IMR-90 (cell line): ENCODE measurements at regions not wholly inside any gene's neighbourhood (a gene's known extent, or its start where the extent isn't known, plus 50 kb on each side); places are given as distances from the start of the nearest gene placed in this dataset.

Experiments
- ATAC-seq: fragments of 200-7000 bp; cut with Tn5 transposase; 2 replicates; pipeline ENCODE4 v1.9.1; 2020; ENCODE audit warnings: low read depth, mild to moderate bottlenecking, moderate library complexity
- BruUV-seq: library from RNA; stranded (reverse); fragments of 400-500 nt; replicated peaks from 2 replicates; lab custom pipeline; 2021; lab: Mats Ljungman, UMichigan
- CTCF ChIA-PET: fragments of 300-600 bp; formaldehyde crosslinking; extraction: SDS; loops from one replicate; lab custom pipeline; 2021; ENCODE audit warnings: antibody characterized with exemption; lab: Yijun Ruan, JAX
- POLR2A ChIA-PET: fragments of 300-600 bp; sonication (Branson Sonifier 250); formaldehyde crosslinking; loops from one replicate; lab custom pipeline; 2022; ENCODE audit warnings: antibody characterized with exemption; ENCODE audit not compliant: unreplicated experiment; lab: Charles Lee
- DNase-seq: peaks from one replicate; pipeline ENCODE4 v3.0.0; 2013
- H2AFZ ChIP-seq: replicated peaks from 2 replicates; pipeline ENCODE3; 2013; ENCODE audit warnings: low read length, mild to moderate bottlenecking; ENCODE audit not compliant: poor library complexity
- H2AK5ac ChIP-seq: 2 replicates; pipeline ENCODE4 v1.6.1; 2013; ENCODE audit warnings: low read depth, low read length, inconsistent platforms
- H2AK9ac ChIP-seq: replicated peaks from 2 replicates; pipeline ENCODE3; 2013; ENCODE audit warnings: mild to moderate bottlenecking, low read depth, low read length, moderate library complexity; ENCODE audit not compliant: poor library complexity
- H2BK120ac ChIP-seq: 2 replicates; pipeline ENCODE4 v1.6.1; 2013; ENCODE audit warnings: low read depth, low read length, inconsistent platforms
- H2BK15ac ChIP-seq: 3 replicates; pipeline ENCODE4 v1.6.1; 2013; ENCODE audit warnings: low read depth, low read length, inconsistent platforms
- H2BK20ac ChIP-seq: 2 replicates; pipeline ENCODE4 v1.6.1; 2013; ENCODE audit warnings: low read depth, mild to moderate bottlenecking, inconsistent platforms, low read length, moderate library complexity
- H2BK5ac ChIP-seq: 2 replicates; pipeline ENCODE4 v1.6.1; 2013; ENCODE audit warnings: mild to moderate bottlenecking, low read depth, low read length, inconsistent platforms; ENCODE audit not compliant: poor library complexity, severe bottlenecking
- H3K14ac ChIP-seq: replicated peaks from 2 replicates; pipeline ENCODE4 v1.6.1; 2013; ENCODE audit warnings: low read depth, low read length, inconsistent platforms
- H3K18ac ChIP-seq: 2 replicates; pipeline ENCODE4 v1.6.1; 2013; ENCODE audit warnings: low read depth, low read length, control low read depth
- H3K23ac ChIP-seq: 2 replicates; pipeline ENCODE4 v1.6.1; 2013; ENCODE audit warnings: low read depth, low read length, inconsistent platforms
- H3K27ac ChIP-seq: 2 replicates; pipeline ENCODE4 v1.5.1; 2013; ENCODE audit warnings: mild to moderate bottlenecking, control low read depth, low read length; ENCODE audit not compliant: insufficient read depth
- H3K27me3 ChIP-seq: 2 replicates; pipeline ENCODE4 v1.6.1; 2013; ENCODE audit warnings: low read length; ENCODE audit not compliant: control insufficient read depth, insufficient read depth
- H3K36me3 ChIP-seq: 2 replicates; pipeline ENCODE4 v1.6.1; 2013; ENCODE audit warnings: low read length, mixed read lengths; ENCODE audit not compliant: control insufficient read depth, insufficient read depth
- H3K4ac ChIP-seq: 2 replicates; pipeline ENCODE4 v1.6.1; 2013; ENCODE audit warnings: low read depth, low read length, inconsistent platforms
- H3K4me1 ChIP-seq: 2 replicates; pipeline ENCODE4 v1.6.1; 2013; ENCODE audit warnings: low read length, mixed read lengths; ENCODE audit not compliant: control insufficient read depth, insufficient read depth
- H3K4me2 ChIP-seq: 2 replicates; pipeline ENCODE4 v1.6.1; 2013; ENCODE audit warnings: low read depth, mild to moderate bottlenecking, control low read depth, low read length, moderate library complexity
- H3K4me3 ChIP-seq: 2 replicates; pipeline ENCODE4 v1.5.1; 2013; ENCODE audit warnings: low read depth, mild to moderate bottlenecking, control low read depth, low read length, moderate library complexity; ENCODE audit not compliant: insufficient read depth
- H3K56ac ChIP-seq: 2 replicates; pipeline ENCODE4 v1.6.1; 2013; ENCODE audit warnings: low read length, inconsistent platforms; ENCODE audit not compliant: insufficient read depth; ENCODE audit errors: extremely low read depth
- H3K79me1 ChIP-seq, 2 experiments: 2 replicates each; pipeline ENCODE4 v1.6.1; 2013; ENCODE audit warnings: low read length in 2 of 2, inconsistent platforms in 1 of 2, low read depth in 1 of 2
- H3K9ac ChIP-seq: 2 replicates; pipeline ENCODE4 v1.6.1; 2013; ENCODE audit warnings: low read depth, low read length, control low read depth
- H3K9me1 ChIP-seq: 2 replicates; pipeline ENCODE4 v1.6.1; 2013; ENCODE audit warnings: low read length, inconsistent platforms; ENCODE audit not compliant: insufficient read depth
- H3K9me3 ChIP-seq: 2 replicates; pipeline ENCODE4 v1.6.1; 2013; ENCODE audit warnings: low read length; ENCODE audit not compliant: control insufficient read depth, insufficient read depth
- H4K20me1 ChIP-seq: 2 replicates; pipeline ENCODE4 v1.6.1; 2013; ENCODE audit warnings: low read length, inconsistent platforms; ENCODE audit not compliant: insufficient read depth
- H4K5ac ChIP-seq: 2 replicates; pipeline ENCODE4 v1.6.1; 2013; ENCODE audit warnings: mild to moderate bottlenecking, low read depth, low read length, control low read depth
- H4K8ac ChIP-seq, 2 experiments: 2 replicates each; pipeline ENCODE4 v1.6.1; 2013; ENCODE audit warnings: low read depth in 2 of 2, low read length in 2 of 2, control low read depth in 1 of 2, inconsistent platforms in 1 of 2
- H4K91ac ChIP-seq: 2 replicates; pipeline ENCODE4 v1.6.1; 2013; ENCODE audit warnings: low read depth, low read length, inconsistent platforms; ENCODE audit not compliant: insufficient read depth
- BHLHE40 ChIP-seq: fragments of 150-350 bp; IDR thresholded peaks from 2 replicates; pipeline ENCODE4 v1.6.1; 2016; ENCODE audit warnings: mild to moderate bottlenecking, low read depth, low read length
- CEBPB ChIP-seq: IDR thresholded peaks from 2 replicates; pipeline ENCODE4 v1.6.1; 2012; ENCODE audit warnings: low read depth, low read length, improper control_type of control experiment
- CHD1 ChIP-seq: IDR thresholded peaks from 2 replicates; pipeline ENCODE4 v1.6.1; 2012; ENCODE audit warnings: low read depth, low read length, improper control_type of control experiment
- FOS ChIP-seq: fragments of 150-350 bp; IDR thresholded peaks from 2 replicates; pipeline ENCODE4 v1.6.1; 2016; ENCODE audit warnings: low read depth, low read length
- MAFK ChIP-seq: IDR thresholded peaks from 2 replicates; pipeline ENCODE4 v1.6.1; 2012; ENCODE audit warnings: low read depth, low read length, improper control_type of control experiment
- MAZ ChIP-seq: IDR thresholded peaks from 2 replicates; pipeline ENCODE4 v1.6.1; 2012; ENCODE audit warnings: low read depth, mild to moderate bottlenecking, low read length, improper control_type of control experiment, moderate library complexity, borderline replicate concordance
- MXI1 ChIP-seq: IDR thresholded peaks from 2 replicates; pipeline ENCODE4 v1.6.1; 2012; ENCODE audit warnings: low read depth, mild to moderate bottlenecking, low read length, moderate library complexity, borderline replicate concordance
- NFE2L2 ChIP-seq: fragments of 150-350 bp; IDR thresholded peaks from 2 replicates; pipeline ENCODE4 v1.6.1; 2016; ENCODE audit warnings: low read depth, mild to moderate bottlenecking, low read length
- POLR2A ChIP-seq: IDR thresholded peaks from 2 replicates; pipeline ENCODE4 v1.6.1; 2012; ENCODE audit warnings: mild to moderate bottlenecking, low read depth, low read length
- RAD21 ChIP-seq: IDR thresholded peaks from 2 replicates; pipeline ENCODE4 v1.6.1; 2012; ENCODE audit warnings: low read length, improper control_type of control experiment
- RCOR1 ChIP-seq: IDR thresholded peaks from 2 replicates; pipeline ENCODE4 v1.6.1; 2012; ENCODE audit warnings: mild to moderate bottlenecking, low read length, improper control_type of control experiment; ENCODE audit not compliant: insufficient replicate concordance
- RFX5 ChIP-seq: IDR thresholded peaks from 2 replicates; pipeline ENCODE4 v1.8.0; 2012; ENCODE audit warnings: low read depth, mild to moderate bottlenecking, low read length, moderate library complexity
- SMC3 ChIP-seq: fragments of 150-350 bp; IDR thresholded peaks from 2 replicates; pipeline ENCODE4 v1.6.1; 2016; ENCODE audit warnings: low read depth, mild to moderate bottlenecking, antibody characterized with exemption, low read length, moderate library complexity
- WGBS, 2 experiments: methylation state at CpG; one replicate each; pipeline versions ENCODE4 v1.1.5 to v1.1.7; 2013; ENCODE audit warnings: missing lambda C conversion rate in 2 of 2; ENCODE audit not compliant: insufficient read length in 1 of 2; ENCODE audit errors: extremely low coverage in 2 of 2; 5-methylcytosine and 5-hydroxymethylcytosine counted together
- dilution Hi-C: fragments of 300-500 bp; cut with HindIII; formaldehyde crosslinking; loops from one replicate; pipeline ENCODE4 v1.14.3; 2018; ENCODE audit warnings: low sequenced_read_pairs; ENCODE audit not compliant: unreplicated experiment
- in situ Hi-C: fragments of 300-500 bp; cut with MboI; formaldehyde crosslinking; loops from 3 replicates; pipeline ENCODE4 v1.14.3; 2019; ENCODE audit warnings: low sequenced_read_pairs, inconsistent platforms, mixed read lengths
- intact Hi-C: fragments of 100-400 bp; cut with micrococcal nuclease; formaldehyde crosslinking; loops from 2 replicates; pipeline ENCODE4 v1.10.0; 2022
- TF ChIP-seq, protein P1 (sequence below): fragments of 150-350 bp; IDR thresholded peaks from 2 replicates; pipeline ENCODE4 v1.6.1; 2016; ENCODE audit warnings: low read depth, mild to moderate bottlenecking, low read length, moderate library complexity, borderline replicate concordance
- TF ChIP-seq, protein P2 (sequence below): conservative IDR thresholded peaks from 2 replicates; pipeline ENCODE4 v1.5.1; 2012; ENCODE audit warnings: mild to moderate bottlenecking, low read depth, low read length, improper control_type of control experiment
- TF ChIP-seq, protein P3 (sequence below): fragments of 150-350 bp; IDR thresholded peaks from 2 replicates; pipeline ENCODE4 v1.6.1; 2017; ENCODE audit warnings: mild to moderate bottlenecking, antibody characterized with exemption, low read length, low read depth

DNA sequence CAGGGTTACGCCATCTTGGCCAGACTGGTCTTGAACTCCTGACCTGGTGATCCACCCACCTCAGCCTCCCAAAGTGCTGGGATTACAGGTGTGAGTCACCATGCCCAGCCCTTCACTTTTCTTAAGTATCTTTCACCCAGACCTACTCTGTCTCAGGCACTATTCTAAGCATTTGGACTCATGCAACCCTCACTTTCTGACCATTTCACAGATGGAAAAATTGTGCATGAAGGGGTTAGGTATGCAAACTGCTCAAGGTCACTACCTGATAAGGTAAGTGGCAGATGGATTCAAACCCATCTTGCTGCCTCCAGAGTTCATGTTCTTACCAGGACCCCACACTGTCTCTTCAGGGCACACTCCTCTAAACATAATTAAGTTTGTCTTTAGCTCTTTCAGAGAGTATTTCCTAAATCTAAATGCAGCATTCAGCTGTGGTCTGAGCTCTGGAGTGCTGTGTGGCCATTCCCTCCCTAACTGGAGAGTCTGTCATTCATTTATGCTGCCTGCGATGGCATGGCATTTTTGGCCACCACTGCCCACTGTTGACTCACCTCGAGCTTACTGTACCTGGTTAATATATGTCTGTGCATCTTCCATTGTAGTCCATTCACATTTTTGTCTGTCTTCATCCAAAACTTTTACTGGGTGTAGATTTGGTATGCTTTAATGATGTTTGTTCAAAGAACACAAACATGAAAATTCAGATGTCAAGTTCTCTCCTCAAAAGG, 88.4 kb downstream of the CCDC71L start:
- no peak overlapping the region for H2BK5ac ChIP-seq
- H3K9ac ChIP-seq = no peak overlapping the region
- no peak overlapping the region for H4K5ac ChIP-seq
- H3K18ac ChIP-seq = no peak overlapping the region
- no peak overlapping the region for H4K8ac ChIP-seq
- H3K79me1 ChIP-seq = no peaks in the 10 kb centered on the region
- ChIA-PET CTCF (interaction anchor here (1.2 kb wide), 1 partner anchor 88 kb away, joined by 4 read pairs; the partner anchor contains the start of gene CCDC71L), POLR2A (no interaction called here)
- H2BK15ac ChIP-seq = no peak overlapping the region
- no peak overlapping the region for H4K91ac ChIP-seq
- H3K9me3 ChIP-seq = no peaks in the 10 kb centered on the region
- H2BK120ac ChIP-seq = no peak overlapping the region
- intact Hi-C loops (no loop called here), in situ Hi-C loops (no loop called here), dilution Hi-C loops (no loop called here)
- H3K14ac ChIP-seq = no peak overlapping the region
- H4K20me1 ChIP-seq = no peaks in the 10 kb centered on the region
- H3K4me2 ChIP-seq = no peak overlapping the region
- H3K4me1 ChIP-seq = peaks cover 8% of the 10 kb centered on the region
- no peak overlapping the region for H2AFZ ChIP-seq
- no peaks in the 10 kb centered on the region for H3K27me3 ChIP-seq
- no peak overlapping the region for H2AK9ac ChIP-seq
- no CpG with 5 or more reads among the region's 3 CpGs for WGBS, 2 experiments
- TF ChIP-seq SMC3 (no peak), NFE2L2 (no peak), MAZ (no peak), RAD21 (no peak), BHLHE40 (no peak), MAFK (no peak), CEBPB (no peak), POLR2A (no peak), MXI1 (no peak), RFX5 (no peak), RCOR1 (no peak), CHD1 (no peak), FOS (no peak)
- TF ChIP-seq, protein P1, sequence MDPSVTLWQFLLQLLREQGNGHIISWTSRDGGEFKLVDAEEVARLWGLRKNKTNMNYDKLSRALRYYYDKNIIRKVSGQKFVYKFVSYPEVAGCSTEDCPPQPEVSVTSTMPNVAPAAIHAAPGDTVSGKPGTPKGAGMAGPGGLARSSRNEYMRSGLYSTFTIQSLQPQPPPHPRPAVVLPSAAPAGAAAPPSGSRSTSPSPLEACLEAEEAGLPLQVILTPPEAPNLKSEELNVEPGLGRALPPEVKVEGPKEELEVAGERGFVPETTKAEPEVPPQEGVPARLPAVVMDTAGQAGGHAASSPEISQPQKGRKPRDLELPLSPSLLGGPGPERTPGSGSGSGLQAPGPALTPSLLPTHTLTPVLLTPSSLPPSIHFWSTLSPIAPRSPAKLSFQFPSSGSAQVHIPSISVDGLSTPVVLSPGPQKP = no peak
- TF ChIP-seq, protein P2, sequence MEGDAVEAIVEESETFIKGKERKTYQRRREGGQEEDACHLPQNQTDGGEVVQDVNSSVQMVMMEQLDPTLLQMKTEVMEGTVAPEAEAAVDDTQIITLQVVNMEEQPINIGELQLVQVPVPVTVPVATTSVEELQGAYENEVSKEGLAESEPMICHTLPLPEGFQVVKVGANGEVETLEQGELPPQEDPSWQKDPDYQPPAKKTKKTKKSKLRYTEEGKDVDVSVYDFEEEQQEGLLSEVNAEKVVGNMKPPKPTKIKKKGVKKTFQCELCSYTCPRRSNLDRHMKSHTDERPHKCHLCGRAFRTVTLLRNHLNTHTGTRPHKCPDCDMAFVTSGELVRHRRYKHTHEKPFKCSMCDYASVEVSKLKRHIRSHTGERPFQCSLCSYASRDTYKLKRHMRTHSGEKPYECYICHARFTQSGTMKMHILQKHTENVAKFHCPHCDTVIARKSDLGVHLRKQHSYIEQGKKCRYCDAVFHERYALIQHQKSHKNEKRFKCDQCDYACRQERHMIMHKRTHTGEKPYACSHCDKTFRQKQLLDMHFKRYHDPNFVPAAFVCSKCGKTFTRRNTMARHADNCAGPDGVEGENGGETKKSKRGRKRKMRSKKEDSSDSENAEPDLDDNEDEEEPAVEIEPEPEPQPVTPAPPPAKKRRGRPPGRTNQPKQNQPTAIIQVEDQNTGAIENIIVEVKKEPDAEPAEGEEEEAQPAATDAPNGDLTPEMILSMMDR = no peak
- TF ChIP-seq, protein P3, sequence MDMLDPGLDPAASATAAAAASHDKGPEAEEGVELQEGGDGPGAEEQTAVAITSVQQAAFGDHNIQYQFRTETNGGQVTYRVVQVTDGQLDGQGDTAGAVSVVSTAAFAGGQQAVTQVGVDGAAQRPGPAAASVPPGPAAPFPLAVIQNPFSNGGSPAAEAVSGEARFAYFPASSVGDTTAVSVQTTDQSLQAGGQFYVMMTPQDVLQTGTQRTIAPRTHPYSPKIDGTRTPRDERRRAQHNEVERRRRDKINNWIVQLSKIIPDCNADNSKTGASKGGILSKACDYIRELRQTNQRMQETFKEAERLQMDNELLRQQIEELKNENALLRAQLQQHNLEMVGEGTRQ = no peak
- DNase-seq (no peak), ATAC-seq (no peak)
- no TSS peak for BruUV-seq
- H3K4ac ChIP-seq = no peak overlapping the region
- no peak overlapping the region for H3K4me3 ChIP-seq
- H2BK20ac ChIP-seq = no peak overlapping the region
- H3K36me3 ChIP-seq = no peaks in the 10 kb centered on the region
- H2AK5ac ChIP-seq = no peak overlapping the region; the same call in 1 of the 2 replicates
- no peak overlapping the region for H3K27ac ChIP-seq
- no peak overlapping the region for H3K23ac ChIP-seq
- no peak overlapping the region for H3K56ac ChIP-seq
- 0 out of 2 replicates have a peak, but pooled peaks cover 2% of the 10 kb centered on the region for H3K9me1 ChIP-seq
